ENCODE measurements at regions not wholly inside any gene's neighbourhood (a gene's known extent, or its start where the extent isn't known, plus 50 kb on each side); places are given as distances from the start of the nearest gene placed in this dataset.

DNA sequence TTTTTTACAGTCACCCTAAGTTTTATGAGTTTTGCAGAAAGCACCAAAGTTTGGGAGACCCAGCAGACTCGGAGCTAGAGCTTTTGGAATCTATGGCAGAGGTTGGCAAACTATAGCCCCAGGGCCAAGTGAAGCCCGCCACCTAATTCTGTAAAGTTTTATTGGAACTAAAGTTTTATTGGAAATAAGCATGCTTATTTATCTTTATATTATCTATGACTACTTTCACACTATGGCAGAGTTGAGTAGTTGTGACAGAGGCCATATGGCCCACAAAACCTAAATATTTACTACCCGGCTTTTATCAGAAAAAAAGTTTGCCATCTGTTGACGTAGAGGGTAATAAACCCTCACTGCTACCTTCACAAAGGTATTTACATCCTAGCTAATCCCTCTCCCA, 267.6 kb downstream of the GPAM start:
- DNase-seq (ENCODE audit: low read depth in 1 of 2, low spot score in 1 of 2) = no peak
- Histone ChIP-seq H3K9me3 (no peaks in the 10 kb centered on the region), H3K4me2 (no peak overlapping the region), H3K4me3 (no peak overlapping the region), H3K27ac (no peak overlapping the region), H3K4me1 (no peaks in the 10 kb centered on the region)
- no peak for FAIRE-seq
- ATAC-seq = no peak
- POLR2A ChIA-PET = no interaction called here
- CTCF ChIA-PET = no interaction called here
- WGBS (ENCODE audit: missing lambda C conversion rate) = 3% methylated on average over 4 of the region's 4 CpGs
- no peak for TF ChIP-seq BCL3 (IDR thresholded peaks at IDR 0.05)
- no peak for TF ChIP-seq CEBPB (IDR thresholded peaks at IDR 0.05)
- TF ChIP-seq MYC (IDR thresholded peaks at IDR 0.05; ENCODE audit: borderline replicate concordance, low read length) = no peak

DNA sequence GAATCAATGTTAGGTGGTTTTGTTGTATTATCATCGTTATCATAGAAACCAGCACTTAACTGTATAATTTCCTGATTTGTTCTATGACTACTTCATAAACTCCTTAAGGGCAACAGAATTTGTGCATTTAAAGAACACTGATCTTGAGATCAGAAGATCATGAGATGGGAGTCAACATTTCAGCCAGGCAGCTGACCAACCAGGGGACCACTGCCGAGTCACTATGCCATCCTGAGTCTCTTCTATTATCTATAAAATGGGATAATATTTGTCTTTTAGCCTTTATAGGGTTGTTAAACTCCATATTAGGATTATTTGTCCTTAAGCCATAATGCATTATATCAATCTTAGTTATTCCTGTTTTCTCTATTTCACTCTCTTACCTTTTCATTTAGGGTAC, 261.7 kb downstream of the GPAM start:
- Histone ChIP-seq H3K4me2 (no peak overlapping the region), H3K27ac (no peak overlapping the region), H3K4me3 (no peak overlapping the region), H3K9me3 (no peaks in the 10 kb centered on the region), H3K4me1 (no peaks in the 10 kb centered on the region)
- 8% methylated on average over 2 of the region's 2 CpGs for WGBS (ENCODE audit: missing lambda C conversion rate)
- POLR2A ChIA-PET = no interaction called here
- no peak for ATAC-seq
- TF ChIP-seq HOXA7 (CRISPR knock-in tag; IDR thresholded peaks at IDR 0.05) (no peak), RNF2 (IDR thresholded peaks at IDR 0.05; ENCODE audit: borderline replicate concordance, low read depth) (no peak), ZC3H11A (IDR thresholded peaks at IDR 0.05) (no peak), FOXS1 (CRISPR knock-in tag; IDR thresholded peaks at IDR 0.05) (no peak)
- TF ChIP-seq, protein P1, sequence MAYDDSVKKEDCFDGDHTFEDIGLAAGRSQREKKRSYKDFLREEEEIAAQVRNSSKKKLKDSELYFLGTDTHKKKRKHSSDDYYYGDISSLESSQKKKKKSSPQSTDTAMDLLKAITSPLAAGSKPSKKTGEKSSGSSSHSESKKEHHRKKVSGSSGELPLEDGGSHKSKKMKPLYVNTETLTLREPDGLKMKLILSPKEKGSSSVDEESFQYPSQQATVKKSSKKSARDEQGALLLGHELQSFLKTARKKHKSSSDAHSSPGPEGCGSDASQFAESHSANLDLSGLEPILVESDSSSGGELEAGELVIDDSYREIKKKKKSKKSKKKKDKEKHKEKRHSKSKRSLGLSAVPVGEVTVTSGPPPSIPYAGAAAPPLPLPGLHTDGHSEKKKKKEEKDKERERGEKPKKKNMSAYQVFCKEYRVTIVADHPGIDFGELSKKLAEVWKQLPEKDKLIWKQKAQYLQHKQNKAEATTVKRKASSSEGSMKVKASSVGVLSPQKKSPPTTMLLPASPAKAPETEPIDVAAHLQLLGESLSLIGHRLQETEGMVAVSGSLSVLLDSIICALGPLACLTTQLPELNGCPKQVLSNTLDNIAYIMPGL (CRISPR knock-in tag; IDR thresholded peaks at IDR 0.05; ENCODE audit: borderline replicate concordance) = no peak
- CTCF ChIA-PET = interaction anchor here (0.6 kb wide), 1 partner anchor 542 kb away, joined by 4 read pairs; no protein-coding TSS in a partner anchor
- FAIRE-seq = no peak
- no peak for DNase-seq (ENCODE audit: low read depth in 1 of 2, low spot score in 1 of 2)

DNA sequence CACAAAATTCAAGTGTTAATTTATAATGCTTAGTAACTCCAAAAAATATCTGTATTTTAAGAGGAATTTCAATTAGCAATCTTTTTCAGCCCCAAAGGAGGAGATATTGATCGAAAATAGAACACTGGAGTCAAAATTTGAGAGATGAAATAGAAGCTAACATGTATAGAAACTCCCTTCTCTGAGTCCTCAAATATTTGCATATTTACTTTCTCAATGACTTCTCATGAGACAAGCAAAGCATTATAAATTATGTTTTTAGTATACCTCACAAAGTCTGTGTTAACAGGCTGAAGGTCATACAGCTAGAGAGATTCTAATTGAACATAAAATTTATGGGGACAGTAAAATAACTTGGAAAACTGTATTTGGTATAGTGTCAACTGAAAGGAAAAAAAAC, 260.5 kb downstream of the GPAM start:
- TF ChIP-seq FOXS1 (CRISPR knock-in tag; IDR thresholded peaks at IDR 0.05) = no peak
- no peak for TF ChIP-seq CBX8 (IDR thresholded peaks at IDR 0.05)
- TF ChIP-seq POLR2A (IDR thresholded peaks at IDR 0.05; ENCODE audit: low read length) = no peak
- no peak for TF ChIP-seq RFX5 (IDR thresholded peaks at IDR 0.05)
- no peak for TF ChIP-seq NR3C1 (IDR thresholded peaks at IDR 0.05)
- no peak for TF ChIP-seq RCOR1 (IDR thresholded peaks at IDR 0.05; ENCODE audit: low read depth, low read length)
- TF ChIP-seq POLR2AphosphoS2 (conservative IDR thresholded peaks at IDR 0.05; ENCODE audit: low read length) = no peak
- no peak for TF ChIP-seq MAZ (IDR thresholded peaks at IDR 0.05; ENCODE audit: borderline replicate concordance, low read depth, low read length)
- TF ChIP-seq HOXB5 (CRISPR knock-in tag; IDR thresholded peaks at IDR 0.05) = no peak
- TF ChIP-seq ZSCAN20 (CRISPR knock-in tag; IDR thresholded peaks at IDR 0.05) = no peak
- TF ChIP-seq HDAC2 (IDR thresholded peaks at IDR 0.05) = no peak
- TF ChIP-seq ZNF302 (CRISPR knock-in tag; IDR thresholded peaks at IDR 0.05) = no peak
- no peak for TF ChIP-seq TFCP2L1 (CRISPR knock-in tag; IDR thresholded peaks at IDR 0.05)
- TF ChIP-seq JUNB (IDR thresholded peaks at IDR 0.05) = no peak
- no peak for TF ChIP-seq CHD2 (IDR thresholded peaks at IDR 0.05; ENCODE audit: low read length, partially characterized antibody)
- no peak for TF ChIP-seq EHMT2 (IDR thresholded peaks at IDR 0.05; ENCODE audit: low read depth)
- no peak for TF ChIP-seq CBX2 (IDR thresholded peaks at IDR 0.05; ENCODE audit: borderline replicate concordance, low read depth)
- FAIRE-seq = no peak
- H3K4me1 ChIP-seq = no peaks in the 10 kb centered on the region
- CTCF ChIA-PET = interaction anchor here (0.8 kb wide), 1 partner anchor 15 kb away, joined by 4 read pairs; no protein-coding TSS in a partner anchor
- H3K9me3 ChIP-seq = no peaks in the 10 kb centered on the region
- no peak overlapping the region for H3K4me3 ChIP-seq
- ATAC-seq = no peak
- POLR2A ChIA-PET = no interaction called here
- 6% methylated on average over 1 of the region's 1 CpG for WGBS (ENCODE audit: missing lambda C conversion rate)
- H3K27ac ChIP-seq = no peak overlapping the region
- H3K4me2 ChIP-seq = no peak overlapping the region
- DNase-seq (ENCODE audit: low read depth in 1 of 2, low spot score in 1 of 2) = no peak
